HepG2 (cell line): ENCODE measurements at regions not wholly inside any gene's neighbourhood (a gene's known extent, or its start where the extent isn't known, plus 50 kb on each side); places are given as distances from the start of the nearest gene placed in this dataset.

Experiments used
- ATAC-seq: fragments of 200-7000 bp; cut with Tn5 transposase; 3 replicates; pipeline ENCODE4 v1.9.1; 2020; ENCODE audit warnings: mild to moderate bottlenecking, moderate library complexity
- BruUV-seq: library from RNA; stranded (reverse); fragments of 400-500 nt; replicated peaks from 2 replicates; lab custom pipeline; 2021; lab: Mats Ljungman, UMichigan
- CTCF ChIA-PET: fragments of 300-600 bp; formaldehyde crosslinking; extraction: SDS; loops from one replicate; lab custom pipeline; 2021; ENCODE audit warnings: low total read pairs, inconsistent platforms, low intra/inter-chr PET ratio; lab: Yijun Ruan, JAX
- POLR2A ChIA-PET: fragments of 350-600 bp; sonication (Branson Sonifier 250); formaldehyde crosslinking; loops from one replicate; lab custom pipeline; 2020; ENCODE audit warnings: antibody characterized with exemption, inconsistent platforms; lab: Yijun Ruan, JAX
- DNase-seq: peaks from one replicate; pipeline ENCODE4 v3.0.0-alpha.2; 2015; ENCODE audit warnings: low spot score
- FAIRE-seq: peaks from 3 replicates; lab custom pipeline; 2011; peaks lifted over from hg19 to GRCh38; lab: Jason Lieb, UNC
- H2AFZ ChIP-seq: one replicate; pipeline ENCODE4 v1.6.1; 2011; ENCODE audit warnings: low read length, inconsistent platforms
- H3K27ac ChIP-seq: fragments of 300-600 bp; 3 replicates; pipeline ENCODE4 v1.8.0; 2011; ENCODE audit warnings: mixed run types, mild to moderate bottlenecking, mixed read lengths, low read length, inconsistent platforms; ENCODE audit not compliant: insufficient read depth; ENCODE audit errors: extremely low read length
- H3K27me3 ChIP-seq, 2 experiments: fragments of 200-600 bp in 1 of 2; 2 replicates in 1 of 2; 3 replicates in 1 of 2; pipeline versions ENCODE4 v1.6.0 to v1.8.0; 2011; ENCODE audit warnings: low read length in 2 of 2, mild to moderate bottlenecking in 2 of 2, moderate library complexity in 2 of 2, inconsistent platforms in 1 of 2; ENCODE audit not compliant: insufficient read depth in 2 of 2, control insufficient read depth in 1 of 2
- H3K36me3 ChIP-seq, 2 experiments: fragments of 200-600 bp in 1 of 2; replicated peaks in 1 of 2; 2 replicates in 1 of 2; 3 replicates in 1 of 2; pipeline versions ENCODE4 v1.5.1 to v1.8.0; 2011; ENCODE audit warnings: low read length in 2 of 2, inconsistent platforms in 1 of 2; ENCODE audit not compliant: insufficient read depth in 2 of 2, control insufficient read depth in 1 of 2
- H3K4me1 ChIP-seq: 2 replicates; pipeline ENCODE4 v1.5.1; 2012; ENCODE audit warnings: low read length, inconsistent platforms; ENCODE audit not compliant: insufficient read depth
- H3K4me2 ChIP-seq: 2 replicates; pipeline ENCODE4 v1.6.0; 2011; ENCODE audit warnings: low read depth, low read length, inconsistent platforms
- H3K4me3 ChIP-seq, 3 experiments: fragments of 200-600 bp in 1 of 3; sonication (generic), shearing (Covaris generic) in 1 of 3; replicated peaks in 1 of 3; 2 replicates each; pipeline ENCODE4 v1.5.1; 2011 to 2016; ENCODE audit warnings: low read length in 3 of 3, inconsistent platforms in 2 of 3, low read depth in 2 of 3, mild to moderate bottlenecking in 2 of 3, control low read depth in 1 of 3, mixed read lengths in 1 of 3; ENCODE audit not compliant: insufficient read depth in 1 of 3
- H3K79me2 ChIP-seq: one replicate; pipeline ENCODE4 v1.6.1; 2011; ENCODE audit warnings: low read length, inconsistent platforms; ENCODE audit not compliant: insufficient read depth
- H3K9ac ChIP-seq: 2 replicates; pipeline ENCODE4 v1.6.0; 2011; ENCODE audit warnings: mild to moderate bottlenecking, low read depth, low read length, inconsistent platforms; ENCODE audit not compliant: insufficient read depth
- H3K9me3 ChIP-seq: 2 replicates; pipeline ENCODE4 v1.5.1; 2012; ENCODE audit warnings: mild to moderate bottlenecking, low read length
- H4K20me1 ChIP-seq: 2 replicates; pipeline ENCODE4 v1.6.0; 2011; ENCODE audit warnings: inconsistent platforms, mild to moderate bottlenecking, low read length, moderate library complexity; ENCODE audit not compliant: insufficient read depth
- CHD2 ChIP-seq: IDR thresholded peaks from 2 replicates; pipeline ENCODE4 v1.6.1; 2011; ENCODE audit warnings: low read depth, low read length, improper control_type of control experiment
- MAF1 ChIP-seq: sonication (generic); formaldehyde crosslinking; IDR thresholded peaks from 2 replicates; pipeline ENCODE4 v1.5.0; 2020; ENCODE audit warnings: missing genetic modification reagents, borderline replicate concordance
- MED13 ChIP-seq: sonication (generic); formaldehyde crosslinking; IDR thresholded peaks from 2 replicates; pipeline ENCODE4 v1.5.0; 2020; ENCODE audit warnings: missing genetic modification reagents
- NFE2 ChIP-seq: sonication (generic); formaldehyde crosslinking; IDR thresholded peaks from 2 replicates; pipeline ENCODE4 v1.4.0; 2020; ENCODE audit warnings: missing genetic modification reagents
- REXO4 ChIP-seq: sonication (generic); formaldehyde crosslinking; IDR thresholded peaks from 2 replicates; pipeline ENCODE4 v1.8.0; 2022; ENCODE audit warnings: missing genetic modification reagents, mild to moderate bottlenecking, borderline replicate concordance
- SMAD1 ChIP-seq: sonication (generic); formaldehyde crosslinking; IDR thresholded peaks from 2 replicates; pipeline ENCODE4 v1.4.0; 2020; ENCODE audit warnings: missing genetic modification reagents, low read depth, mild to moderate bottlenecking, borderline replicate concordance
- THAP7 ChIP-seq: sonication (generic); formaldehyde crosslinking; IDR thresholded peaks from 2 replicates; pipeline ENCODE4 v1.8.1; 2023; ENCODE audit warnings: mild to moderate bottlenecking, missing genetic modification reagents
- ZBTB8A ChIP-seq: sonication (generic); formaldehyde crosslinking; IDR thresholded peaks from 2 replicates; pipeline ENCODE4 v1.4.0; 2020; ENCODE audit warnings: mild to moderate bottlenecking, low read depth, missing genetic modification reagents, borderline replicate concordance
- ZNF101 ChIP-seq: sonication (generic); formaldehyde crosslinking; IDR thresholded peaks from 2 replicates; pipeline ENCODE4 v1.4.0; 2020; ENCODE audit warnings: mild to moderate bottlenecking, low read depth, missing genetic modification reagents, borderline replicate concordance
- ZNF354B ChIP-seq: sonication (generic); formaldehyde crosslinking; IDR thresholded peaks from 2 replicates; pipeline ENCODE4 v1.8.0; 2022; ENCODE audit warnings: mild to moderate bottlenecking, missing genetic modification reagents
- ZNF710 ChIP-seq: sonication (generic); formaldehyde crosslinking; IDR thresholded peaks from 2 replicates; pipeline ENCODE4 v1.5.0; 2020; ENCODE audit warnings: mild to moderate bottlenecking, missing genetic modification reagents, borderline replicate concordance
- ZNF740 ChIP-seq: sonication (generic); formaldehyde crosslinking; IDR thresholded peaks from 2 replicates; pipeline ENCODE4 v1.4.0; 2020; ENCODE audit warnings: missing genetic modification reagents
- ZNF788 ChIP-seq: sonication (generic); formaldehyde crosslinking; IDR thresholded peaks from 2 replicates; pipeline ENCODE4 v1.5.0; 2020; ENCODE audit warnings: mild to moderate bottlenecking, missing genetic modification reagents, borderline replicate concordance
- ZNF83 ChIP-seq: sonication (generic); formaldehyde crosslinking; IDR thresholded peaks from 2 replicates; pipeline ENCODE4 v1.4.0; 2020; ENCODE audit warnings: missing genetic modification reagents, mild to moderate bottlenecking, borderline replicate concordance
- WGBS: methylation state at CpG from one replicate; pipeline ENCODE4 v1.1.6; 2017; ENCODE audit warnings: low lambda C conversion rate; 5-methylcytosine and 5-hydroxymethylcytosine counted together
- in situ Hi-C: cut with HindIII; loops from 2 replicates; pipeline ENCODE4 v1.10.0; 2017; ENCODE audit warnings: low pct_unique_long_range_greater_than_20kb; ENCODE audit not compliant: extremely low pct_ligation_motif_present
- intact Hi-C: fragments of 100-400 bp; cut with micrococcal nuclease; formaldehyde crosslinking; loops from one replicate; pipeline ENCODE4 v1.10.0; 2022; ENCODE audit not compliant: unreplicated experiment

GRCh38 chr5:67537439-67538148 is 341.0 kb upstream of the CD180 start:
- Histone ChIP-seq H4K20me1 (no peaks in the 10 kb centered on the region), H3K4me3 (no peak overlapping the region), H3K9ac (no peak overlapping the region), H3K4me2 (no peak overlapping the region), H2AFZ (no peak overlapping the region), H3K4me1 (0 out of 2 replicates have a peak, but pooled peaks cover 5% of the 10 kb centered on the region), H3K9me3 (no peaks in the 10 kb centered on the region), H3K27me3 (no peaks in the 10 kb centered on the region), H3K36me3 (no peaks in the 10 kb centered on the region), H3K79me2 (no peaks in the 10 kb centered on the region), H3K27ac (no peak overlapping the region)
- no peak for TF ChIP-seq ZNF740
- no peak for TF ChIP-seq THAP7 (CRISPR knock-in tag)
- TF ChIP-seq ZNF710: no peak
- no peak for TF ChIP-seq ZBTB8A
- TF ChIP-seq REXO4 (CRISPR knock-in tag): no peak
- no peak for TF ChIP-seq MED13 (CRISPR knock-in tag)
- no peak for TF ChIP-seq ZNF788
- no peak for TF ChIP-seq SMAD1
- TF ChIP-seq MAF1 (CRISPR knock-in tag): no peak
- TF ChIP-seq ZNF101: no peak
- no peak for TF ChIP-seq NFE2 (CRISPR knock-in tag)
- no peak for TF ChIP-seq CHD2
- TF ChIP-seq ZNF354B: no peak
- no peak for TF ChIP-seq ZNF83 (CRISPR knock-in tag)
- ATAC-seq (no peak), DNase-seq (no peak), FAIRE-seq (no peak)
- in situ Hi-C loops (no loop called here), intact Hi-C loops (no loop called here)
- BruUV-seq: no TSS peak
- CTCF ChIA-PET: no interaction called here
- POLR2A ChIA-PET: no interaction called here
- 57% methylated on average over 5 of the region's 5 CpGs for WGBS
